ENCODE measurements at regions not wholly inside any gene's neighbourhood (a gene's known extent, or its start where the extent isn't known, plus 50 kb on each side); places are given as distances from the start of the nearest gene placed in this dataset.

GRCh38 chr2:223283771-223284170 is 231.8 kb downstream of the KCNE4 start:
- H2BK120ac ChIP-seq (ENCODE audit: low read depth, low read length) = no peak overlapping the region
- H3K9me1 ChIP-seq (ENCODE audit: insufficient read depth, low read length) = no peaks in the 10 kb centered on the region
- H2AK9ac ChIP-seq (replicated peaks; ENCODE audit: low read depth, low read length, poor library complexity) = no peak overlapping the region
- H4K5ac ChIP-seq (ENCODE audit: low read depth, low read length) = no peak overlapping the region
- no peak overlapping the region for H3K18ac ChIP-seq (ENCODE audit: low read depth, low read length)
- H4K91ac ChIP-seq (ENCODE audit: insufficient read depth, low read depth, low read length) = no peak overlapping the region
- H3K27ac ChIP-seq (ENCODE audit: insufficient read depth, low read length) = no peak overlapping the region
- dilution Hi-C loops (cut with HindIII; ENCODE audit: low sequenced_read_pairs, unreplicated experiment) (no loop called here), in situ Hi-C loops (cut with MboI; ENCODE audit: low sequenced_read_pairs) (no loop called here), intact Hi-C loops (cut with micrococcal nuclease) (no loop called here)
- no peak overlapping the region for H3K56ac ChIP-seq (ENCODE audit: extremely low read depth, insufficient read depth, low read length)
- DNase-seq (no peak), ATAC-seq (ENCODE audit: low read depth) (no peak)
- no peaks in the 10 kb centered on the region for H3K4me1 ChIP-seq (ENCODE audit: control insufficient read depth, insufficient read depth, low read length)
- H2AFZ ChIP-seq (replicated peaks; ENCODE audit: low read length, poor library complexity) = no peak overlapping the region
- H3K4ac ChIP-seq (ENCODE audit: low read depth, low read length) = no peak overlapping the region
- CTCF ChIA-PET = interaction anchor here (0.7 kb wide), 1 partner anchor 124 kb away, joined by 5 read pairs; no protein-coding TSS in a partner anchor
- H3K27me3 ChIP-seq (ENCODE audit: control insufficient read depth, insufficient read depth, low read length) = no peaks in the 10 kb centered on the region
- H3K4me3 ChIP-seq (ENCODE audit: insufficient read depth, low read depth, low read length) = no peak overlapping the region
- H4K8ac ChIP-seq (ENCODE audit: low read depth in 2 of 2, low read length in 2 of 2) = no peak overlapping the region
- no peak overlapping the region for H2BK20ac ChIP-seq (ENCODE audit: low read depth, low read length)
- no peak for TF ChIP-seq POLR2A (IDR thresholded peaks at IDR 0.05; ENCODE audit: low read depth, low read length)
- TF ChIP-seq CTCF (conservative IDR thresholded peaks at IDR 0.05; ENCODE audit: low read depth, low read length) = no peak
- no peak overlapping the region for H2AK5ac ChIP-seq (ENCODE audit: low read depth, low read length)
- no peak overlapping the region for H3K14ac ChIP-seq (replicated peaks; ENCODE audit: low read depth, low read length)
- no peak overlapping the region for H3K4me2 ChIP-seq (ENCODE audit: low read depth, low read length)
- POLR2A ChIA-PET (ENCODE audit: unreplicated experiment) = no interaction called here
- H2BK15ac ChIP-seq (ENCODE audit: low read depth, low read length) = no peak overlapping the region
- 0 out of 2 replicates have a peak, but pooled peaks cover 2% of the 10 kb centered on the region for H3K9me3 ChIP-seq (ENCODE audit: control insufficient read depth, insufficient read depth, low read length)
- no peak overlapping the region for H2BK5ac ChIP-seq (ENCODE audit: low read depth, low read length, poor library complexity, severe bottlenecking)
- no peaks in the 10 kb centered on the region for H3K36me3 ChIP-seq (ENCODE audit: control insufficient read depth, insufficient read depth, low read length)
- no peaks in the 10 kb centered on the region for H3K79me1 ChIP-seq (ENCODE audit: low read depth in 1 of 2, low read length in 2 of 2)
- H3K9ac ChIP-seq (ENCODE audit: low read depth, low read length) = no peak overlapping the region
- BruUV-seq (replicated peaks) = no TSS peak
- H3K23ac ChIP-seq (ENCODE audit: low read depth, low read length) = no peak overlapping the region
- H4K20me1 ChIP-seq (ENCODE audit: insufficient read depth, low read length) = no peaks in the 10 kb centered on the region

Measured in IMR-90 (cell line).